Liver (tissue), 8 donors: ENCODE measurements at regions not wholly inside any gene's neighbourhood (a gene's known extent, or its start where the extent isn't known, plus 50 kb on each side); places are given as distances from the start of the nearest gene placed in this dataset.

Source experiments
- DNase-seq: peaks from one replicate; pipeline ENCODE4 v3.0.0-alpha.2; 2017; ENCODE audit warnings: low spot score
- H3K27ac ChIP-seq, 2 donors: one replicate each; pipeline ENCODE4 v1.7.0; 2013; ENCODE audit warnings: inconsistent platforms in 2 of 2, low read length in 2 of 2, control low read depth in 1 of 2, low read depth in 1 of 2, mild to moderate bottlenecking in 1 of 2
- H3K27me3 ChIP-seq, 4 donors: one replicate each; pipeline versions ENCODE4 v1.6.1 to v1.7.0; 2013; ENCODE audit warnings: low read length in 3 of 4, inconsistent platforms in 1 of 4, mild to moderate bottlenecking in 1 of 4, moderate library complexity in 1 of 4; ENCODE audit not compliant: control insufficient read depth in 4 of 4, insufficient read depth in 4 of 4
- H3K36me3 ChIP-seq, 4 donors: one replicate each; pipeline versions ENCODE4 v1.6.1 to v1.7.0; 2013; ENCODE audit warnings: low read length in 3 of 4, mild to moderate bottlenecking in 3 of 4, low read depth in 1 of 4, moderate library complexity in 1 of 4; ENCODE audit not compliant: control insufficient read depth in 4 of 4, insufficient read depth in 3 of 4
- H3K4me1 ChIP-seq, 4 donors: one replicate each; pipeline versions ENCODE4 v1.6.1 to v1.7.0; 2013; ENCODE audit warnings: low read length in 3 of 4, mild to moderate bottlenecking in 3 of 4, moderate library complexity in 1 of 4; ENCODE audit not compliant: control insufficient read depth in 4 of 4, insufficient read depth in 4 of 4
- H3K4me3 ChIP-seq, 3 donors: one replicate each; pipeline versions ENCODE4 v1.6.1 to v1.7.0; 2013; ENCODE audit warnings: low read length in 3 of 3, control low read depth in 1 of 3, low read depth in 1 of 3, mild to moderate bottlenecking in 1 of 3
- H3K9ac ChIP-seq, 2 donors: one replicate each; pipeline ENCODE4 v1.7.0; 2013; ENCODE audit warnings: low read length in 2 of 2, mild to moderate bottlenecking in 2 of 2, moderate library complexity in 2 of 2, control low read depth in 1 of 2, low read depth in 1 of 2
- H3K9me3 ChIP-seq, 4 donors: one replicate each; pipeline versions ENCODE4 v1.6.1 to v1.7.0; 2013; ENCODE audit warnings: low read length in 3 of 4; ENCODE audit not compliant: control insufficient read depth in 4 of 4
- EGR1 ChIP-seq, 2 donors: IDR thresholded peaks; 2 replicates each; pipeline ENCODE4 v1.6.1; 2016 to 2018; ENCODE audit warnings: antibody characterized with exemption in 2 of 2, low read depth in 2 of 2
- FOXA1 ChIP-seq: IDR thresholded peaks from 2 replicates; pipeline ENCODE4 v1.6.1; 2016; ENCODE audit warnings: antibody characterized with exemption
- FOXA2 ChIP-seq: IDR thresholded peaks from 2 replicates; pipeline ENCODE4 v1.6.1; 2016; ENCODE audit warnings: antibody characterized with exemption
- GABPA ChIP-seq, 2 donors: IDR thresholded peaks in 1 of 2; conservative IDR thresholded peaks in 1 of 2; 2 replicates each; pipeline ENCODE4 v1.6.1; 2016; ENCODE audit warnings: antibody characterized with exemption in 2 of 2, mild to moderate bottlenecking in 1 of 2, moderate library complexity in 1 of 2
- HNF4A ChIP-seq, 2 donors: conservative IDR thresholded peaks; 2 replicates each; pipeline ENCODE4 v1.6.1; 2016; ENCODE audit warnings: antibody characterized with exemption in 2 of 2, mild to moderate bottlenecking in 2 of 2
- HNF4G ChIP-seq: IDR thresholded peaks from 2 replicates; pipeline ENCODE4 v1.6.1; 2016; ENCODE audit warnings: antibody characterized with exemption
- JUND ChIP-seq, 2 donors: IDR thresholded peaks; 2 replicates each; pipeline ENCODE4 v1.6.1; 2016; ENCODE audit warnings: antibody characterized with exemption in 2 of 2
- NR2F2 ChIP-seq: IDR thresholded peaks from 2 replicates; pipeline ENCODE4 v1.6.1; 2016; ENCODE audit warnings: antibody characterized with exemption
- RAD21 ChIP-seq, 2 donors: IDR thresholded peaks; 2 replicates each; pipeline ENCODE4 v1.6.1; 2016; ENCODE audit warnings: antibody characterized with exemption in 2 of 2, mild to moderate bottlenecking in 2 of 2
- RXRA ChIP-seq, 2 donors: IDR thresholded peaks; 2 replicates each; pipeline ENCODE4 v1.6.1; 2017 to 2018; ENCODE audit warnings: antibody characterized with exemption in 2 of 2, mild to moderate bottlenecking in 1 of 2
- WGBS: extraction: QIAGEN DNeasy Blood & Tissue Kit; methylation state at CpG from one replicate; pipeline ENCODE4 v1.1.7; 2013; 5-methylcytosine and 5-hydroxymethylcytosine counted together
- TF ChIP-seq, protein P1 (sequence below): IDR thresholded peaks from 2 replicates; pipeline ENCODE4 v1.6.1; 2016; ENCODE audit warnings: antibody characterized with exemption, mild to moderate bottlenecking
- TF ChIP-seq, protein P2 (sequence below): IDR thresholded peaks from 2 replicates; pipeline ENCODE4 v1.6.1; 2016; ENCODE audit warnings: antibody characterized with exemption
- TF ChIP-seq, protein P3 (sequence below): fragments of 150-350 bp; IDR thresholded peaks from 2 replicates; pipeline ENCODE4 v1.5.1; 2017; ENCODE audit warnings: improper control_type of control experiment, low read depth, low read length; ENCODE audit not compliant: missing input control
- TF ChIP-seq, protein P4 (sequence below): IDR thresholded peaks from 2 replicates; pipeline ENCODE4 v1.6.1; 2016; ENCODE audit warnings: antibody characterized with exemption
- donor health status: healthy.
- donor health status: healthy.
- donor health status: healthy.
- donor health status: healthy.
- donor health status: healthy.

DNA sequence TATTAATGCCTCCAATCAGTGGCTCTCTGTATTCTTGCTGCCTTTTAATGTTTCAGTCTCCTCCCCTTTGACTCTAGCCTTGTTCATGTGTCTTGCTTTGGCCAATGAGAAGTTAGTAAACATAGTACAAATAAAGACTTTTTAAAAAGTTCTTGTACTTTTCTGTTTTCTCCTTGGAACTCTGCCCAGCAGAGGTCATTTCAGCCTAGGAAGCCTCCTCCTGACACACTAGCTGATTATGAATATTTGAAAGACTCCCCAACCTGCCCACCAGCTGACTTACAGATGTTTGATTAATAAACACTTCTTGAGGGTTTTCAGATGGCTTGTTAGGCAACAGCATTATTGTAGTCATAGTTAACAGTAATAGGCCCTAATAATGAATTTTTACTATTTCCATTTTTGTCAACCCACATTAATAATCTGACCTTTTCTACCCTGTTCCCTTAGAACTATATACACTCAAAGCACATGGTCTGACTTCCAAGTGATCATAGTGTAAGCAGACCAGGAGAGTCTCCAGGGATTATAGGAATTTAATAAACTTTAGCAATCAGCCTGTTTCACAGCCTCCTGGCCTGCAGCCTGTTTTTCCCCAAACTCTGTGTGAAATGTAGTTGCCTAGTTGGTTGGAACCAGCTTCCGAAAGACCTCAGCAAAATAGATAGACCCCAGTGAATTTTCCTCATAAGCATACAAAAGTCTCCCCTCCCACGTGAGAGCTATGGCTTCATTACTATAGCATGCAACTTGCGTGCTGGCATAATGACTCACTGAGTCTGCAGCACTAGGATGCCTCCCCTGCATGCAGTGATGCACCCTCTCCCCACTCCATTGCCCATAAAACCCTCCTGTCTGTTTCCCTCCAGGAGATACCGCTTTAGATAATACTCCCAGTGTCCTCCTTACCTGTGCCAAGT, 670.7 kb upstream of the ZNF804A start (continued):
- no peak for TF ChIP-seq JUND (IDR thresholded peaks at IDR 0.05)
- TF ChIP-seq GABPA (IDR thresholded peaks at IDR 0.05 in 1 of 2, conservative IDR thresholded peaks at IDR 0.05 in 1 of 2): no peak
- TF ChIP-seq NR2F2: no peak
- TF ChIP-seq RAD21 (IDR thresholded peaks at IDR 0.05): no peak
- TF ChIP-seq FOXA2: no peak
- no peak for TF ChIP-seq RXRA (IDR thresholded peaks at IDR 0.05)

DNA sequence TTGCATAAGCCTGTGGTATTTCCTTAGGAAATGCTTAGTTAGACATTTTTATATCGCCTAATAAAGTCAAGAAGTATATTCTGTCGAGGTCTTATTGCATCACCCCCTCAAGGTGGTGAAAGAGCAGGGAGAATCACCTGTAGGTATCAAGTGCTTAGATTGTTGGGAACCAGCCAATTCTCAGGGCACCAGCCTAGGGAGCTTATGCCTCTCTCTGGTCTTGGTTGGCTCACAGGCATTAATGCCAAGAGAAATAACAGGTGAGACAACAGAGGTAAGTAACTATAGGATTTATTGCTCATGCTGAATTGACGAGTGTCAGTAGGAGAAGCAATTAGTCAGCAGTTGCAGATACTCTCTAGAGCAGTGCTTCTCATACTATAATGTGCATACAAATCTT, 663.3 kb upstream of the ZNF804A start:
- WGBS: 69% methylated on average over 3 of the region's 3 CpGs

More for the DNA sequence above, 663.3 kb upstream of the ZNF804A start:
- peaks cover 0 to 5% (median 0%) of the 10 kb centered on the region in 4 donors for H3K27me3 ChIP-seq
- H3K9ac ChIP-seq: no peak overlapping the region
- no peak for TF ChIP-seq RAD21 (IDR thresholded peaks at IDR 0.05)
- TF ChIP-seq FOXA2: no peak
- TF ChIP-seq, protein P1, sequence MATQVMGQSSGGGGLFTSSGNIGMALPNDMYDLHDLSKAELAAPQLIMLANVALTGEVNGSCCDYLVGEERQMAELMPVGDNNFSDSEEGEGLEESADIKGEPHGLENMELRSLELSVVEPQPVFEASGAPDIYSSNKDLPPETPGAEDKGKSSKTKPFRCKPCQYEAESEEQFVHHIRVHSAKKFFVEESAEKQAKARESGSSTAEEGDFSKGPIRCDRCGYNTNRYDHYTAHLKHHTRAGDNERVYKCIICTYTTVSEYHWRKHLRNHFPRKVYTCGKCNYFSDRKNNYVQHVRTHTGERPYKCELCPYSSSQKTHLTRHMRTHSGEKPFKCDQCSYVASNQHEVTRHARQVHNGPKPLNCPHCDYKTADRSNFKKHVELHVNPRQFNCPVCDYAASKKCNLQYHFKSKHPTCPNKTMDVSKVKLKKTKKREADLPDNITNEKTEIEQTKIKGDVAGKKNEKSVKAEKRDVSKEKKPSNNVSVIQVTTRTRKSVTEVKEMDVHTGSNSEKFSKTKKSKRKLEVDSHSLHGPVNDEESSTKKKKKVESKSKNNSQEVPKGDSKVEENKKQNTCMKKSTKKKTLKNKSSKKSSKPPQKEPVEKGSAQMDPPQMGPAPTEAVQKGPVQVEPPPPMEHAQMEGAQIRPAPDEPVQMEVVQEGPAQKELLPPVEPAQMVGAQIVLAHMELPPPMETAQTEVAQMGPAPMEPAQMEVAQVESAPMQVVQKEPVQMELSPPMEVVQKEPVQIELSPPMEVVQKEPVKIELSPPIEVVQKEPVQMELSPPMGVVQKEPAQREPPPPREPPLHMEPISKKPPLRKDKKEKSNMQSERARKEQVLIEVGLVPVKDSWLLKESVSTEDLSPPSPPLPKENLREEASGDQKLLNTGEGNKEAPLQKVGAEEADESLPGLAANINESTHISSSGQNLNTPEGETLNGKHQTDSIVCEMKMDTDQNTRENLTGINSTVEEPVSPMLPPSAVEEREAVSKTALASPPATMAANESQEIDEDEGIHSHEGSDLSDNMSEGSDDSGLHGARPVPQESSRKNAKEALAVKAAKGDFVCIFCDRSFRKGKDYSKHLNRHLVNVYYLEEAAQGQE: no peak
- no peak for TF ChIP-seq NR2F2
- no peak for TF ChIP-seq JUND (IDR thresholded peaks at IDR 0.05)
- TF ChIP-seq, protein P2, sequence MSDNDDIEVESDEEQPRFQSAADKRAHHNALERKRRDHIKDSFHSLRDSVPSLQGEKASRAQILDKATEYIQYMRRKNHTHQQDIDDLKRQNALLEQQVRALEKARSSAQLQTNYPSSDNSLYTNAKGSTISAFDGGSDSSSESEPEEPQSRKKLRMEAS: no peak
- TF ChIP-seq RXRA (IDR thresholded peaks at IDR 0.05): no peak
- TF ChIP-seq, protein P3, sequence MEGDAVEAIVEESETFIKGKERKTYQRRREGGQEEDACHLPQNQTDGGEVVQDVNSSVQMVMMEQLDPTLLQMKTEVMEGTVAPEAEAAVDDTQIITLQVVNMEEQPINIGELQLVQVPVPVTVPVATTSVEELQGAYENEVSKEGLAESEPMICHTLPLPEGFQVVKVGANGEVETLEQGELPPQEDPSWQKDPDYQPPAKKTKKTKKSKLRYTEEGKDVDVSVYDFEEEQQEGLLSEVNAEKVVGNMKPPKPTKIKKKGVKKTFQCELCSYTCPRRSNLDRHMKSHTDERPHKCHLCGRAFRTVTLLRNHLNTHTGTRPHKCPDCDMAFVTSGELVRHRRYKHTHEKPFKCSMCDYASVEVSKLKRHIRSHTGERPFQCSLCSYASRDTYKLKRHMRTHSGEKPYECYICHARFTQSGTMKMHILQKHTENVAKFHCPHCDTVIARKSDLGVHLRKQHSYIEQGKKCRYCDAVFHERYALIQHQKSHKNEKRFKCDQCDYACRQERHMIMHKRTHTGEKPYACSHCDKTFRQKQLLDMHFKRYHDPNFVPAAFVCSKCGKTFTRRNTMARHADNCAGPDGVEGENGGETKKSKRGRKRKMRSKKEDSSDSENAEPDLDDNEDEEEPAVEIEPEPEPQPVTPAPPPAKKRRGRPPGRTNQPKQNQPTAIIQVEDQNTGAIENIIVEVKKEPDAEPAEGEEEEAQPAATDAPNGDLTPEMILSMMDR: no peak
- TF ChIP-seq HNF4G: no peak
- TF ChIP-seq, protein P4, sequence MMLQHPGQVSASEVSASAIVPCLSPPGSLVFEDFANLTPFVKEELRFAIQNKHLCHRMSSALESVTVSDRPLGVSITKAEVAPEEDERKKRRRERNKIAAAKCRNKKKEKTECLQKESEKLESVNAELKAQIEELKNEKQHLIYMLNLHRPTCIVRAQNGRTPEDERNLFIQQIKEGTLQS: no peak
- no peak for TF ChIP-seq HNF4A (conservative IDR thresholded peaks at IDR 0.05)
- no peak for TF ChIP-seq EGR1 (IDR thresholded peaks at IDR 0.05; ENCODE audit: low read depth in 2 of 2)
- no peak for TF ChIP-seq FOXA1
- H3K4me1 ChIP-seq: no peaks in the 10 kb centered on the region
- H3K9me3 ChIP-seq: peaks cover 0 to 4% (median 3%) of the 10 kb centered on the region in 4 donors
- H3K27ac ChIP-seq: no peak overlapping the region
- no peak for DNase-seq
- no peak overlapping the region for H3K4me3 ChIP-seq
- no peaks in the 10 kb centered on the region for H3K36me3 ChIP-seq
